ENCODE measurements at regions not wholly inside any gene's neighbourhood (a gene's known extent, or its start where the extent isn't known, plus 50 kb on each side); places are given as distances from the start of the nearest gene placed in this dataset.
A peak's percentile ranks its signal among the peaks of the same experiment; 100 is the strongest.
"Not testable (repeated sequence)": the region's sequence is repeated elsewhere in the genome, so short reads cannot be mapped to it uniquely, and the experiment has no call there.

GRCh38 chr1:70717211-70717610 is 306.1 kb downstream of the CTH start:
- Histone ChIP-seq H3K4me1 (no peaks in the 10 kb centered on the region), H3K36me3 (replicated peaks) (no peaks in the 10 kb centered on the region), H3K27me3 (ENCODE audit: low read depth) (no peaks in the 10 kb centered on the region), H3K4me3 (no peak overlapping the region), H3K9me3 (no peaks in the 10 kb centered on the region)
- in situ Hi-C loops (cut with MboI; ENCODE audit: low sequenced_read_pairs) = no loop called here
- DNase-seq (ENCODE audit: low spot score in 2 of 2) = no peak

- DNase-seq (ENCODE audit: low spot score in 2 of 2) = no peak
- H3K9me3 ChIP-seq = no peaks in the 10 kb centered on the region
- no peaks in the 10 kb centered on the region for H3K27me3 ChIP-seq (ENCODE audit: low read depth)
- no peaks in the 10 kb centered on the region for H3K4me1 ChIP-seq
- H3K4me3 ChIP-seq = no peak overlapping the region
- in situ Hi-C loops (cut with MboI; ENCODE audit: low sequenced_read_pairs) = no loop called here
- no peaks in the 10 kb centered on the region for H3K36me3 ChIP-seq (replicated peaks)
Observed at GRCh38 chr1:70717656-70718055, 306.6 kb downstream of the CTH start.

GRCh38 chr1:70718086-70718630 is 307.1 kb downstream of the CTH start:
- H3K27me3 ChIP-seq (ENCODE audit: low read depth) = no peaks in the 10 kb centered on the region
- in situ Hi-C loops (cut with MboI; ENCODE audit: low sequenced_read_pairs) = no loop called here
- H3K4me1 ChIP-seq = no peaks in the 10 kb centered on the region
- no peaks in the 10 kb centered on the region for H3K36me3 ChIP-seq (replicated peaks)
- no peak overlapping the region for H3K4me3 ChIP-seq
- no peaks in the 10 kb centered on the region for H3K9me3 ChIP-seq
- DNase-seq (ENCODE audit: low spot score in 2 of 2) = no peak

- DNase-seq (ENCODE audit: low spot score in 2 of 2) = no peak
- Histone ChIP-seq H3K9me3 (no peaks in the 10 kb centered on the region), H3K4me1 (no peaks in the 10 kb centered on the region), H3K27me3 (ENCODE audit: low read depth) (no peaks in the 10 kb centered on the region), H3K4me3 (no peak overlapping the region), H3K36me3 (replicated peaks) (no peaks in the 10 kb centered on the region; the same call in 1 of the 2 replicates)
- in situ Hi-C loops (cut with MboI; ENCODE audit: low sequenced_read_pairs) = no loop called here
Observed at GRCh38 chr1:70719154-70719553, 308.1 kb downstream of the CTH start.

GRCh38 chr1:70720109-70720508 is 309.0 kb downstream of the CTH start:
- H3K36me3 ChIP-seq (replicated peaks) = no peaks in the 10 kb centered on the region; the same call in 1 of the 2 replicates
- DNase-seq (ENCODE audit: low spot score in 2 of 2) = no peak
- H3K27me3 ChIP-seq (ENCODE audit: low read depth) = no peaks in the 10 kb centered on the region
- H3K9me3 ChIP-seq = peaks cover under 1% of the 10 kb centered on the region; the same call in 1 of the 2 replicates
- no peaks in the 10 kb centered on the region for H3K4me1 ChIP-seq
- in situ Hi-C loops (cut with MboI; ENCODE audit: low sequenced_read_pairs) = no loop called here
- no peak overlapping the region for H3K4me3 ChIP-seq

- in situ Hi-C loops (cut with MboI; ENCODE audit: low sequenced_read_pairs) = no loop called here
- H3K36me3 ChIP-seq (replicated peaks) = no peaks in the 10 kb centered on the region; the same call in 1 of the 2 replicates
- H3K4me1 ChIP-seq = no peaks in the 10 kb centered on the region
- H3K9me3 ChIP-seq = peaks cover 3% of the 10 kb centered on the region; the same call in 1 of the 2 replicates
- H3K4me3 ChIP-seq = no peak overlapping the region
- no peak for DNase-seq (ENCODE audit: low spot score in 2 of 2)
- no peaks in the 10 kb centered on the region for H3K27me3 ChIP-seq (ENCODE audit: low read depth)
Observed at GRCh38 chr1:70720521-70720920, 309.5 kb downstream of the CTH start.

- in situ Hi-C loops (cut with MboI; ENCODE audit: low sequenced_read_pairs) = no loop called here
Observed at GRCh38 chr1:70727886-70728489, 316.9 kb downstream of the CTH start.

GRCh38 chr1:70736518-70736917 is 311.1 kb downstream of the PTGER3 start:
- H3K4me1 ChIP-seq; H3K9me3 ChIP-seq; H3K36me3 ChIP-seq (replicated peaks); H3K27me3 ChIP-seq (ENCODE audit: low read depth); in situ Hi-C loops (cut with MboI; ENCODE audit: low sequenced_read_pairs); H3K4me3 ChIP-seq; DNase-seq (ENCODE audit: low spot score in 2 of 2): not testable (repeated sequence)

More at GRCh38 chr1:70727886-70728489, 316.9 kb downstream of the CTH start:
- H3K9me3 ChIP-seq = peaks cover 3% of the 10 kb centered on the region; the same call in 1 of the 2 replicates
- H3K27me3 ChIP-seq (ENCODE audit: low read depth) = no peaks in the 10 kb centered on the region
- H3K36me3 ChIP-seq (replicated peaks) = no peaks in the 10 kb centered on the region; the same call in 1 of the 2 replicates
- H3K4me1 ChIP-seq = no peaks in the 10 kb centered on the region; the same call in 1 of the 2 replicates
- peak in 1 of 2 experiments; percentile 43 for DNase-seq (ENCODE audit: low spot score in 2 of 2)
- no peak overlapping the region for H3K4me3 ChIP-seq

- no peak overlapping the region for H3K4me3 ChIP-seq
- H3K27me3 ChIP-seq (ENCODE audit: low read depth) = no peaks in the 10 kb centered on the region
- no peaks in the 10 kb centered on the region for H3K9me3 ChIP-seq
- H3K36me3 ChIP-seq (replicated peaks) = no peaks in the 10 kb centered on the region
- in situ Hi-C loops (cut with MboI; ENCODE audit: low sequenced_read_pairs) = no loop called here
- no peaks in the 10 kb centered on the region for H3K4me1 ChIP-seq
- DNase-seq (ENCODE audit: low spot score in 2 of 2) = no peak
Observed at GRCh38 chr1:70737125-70737524, 310.5 kb downstream of the PTGER3 start.

- Histone ChIP-seq H3K36me3 (replicated peaks) (no peaks in the 10 kb centered on the region), H3K4me1 (no peaks in the 10 kb centered on the region), H3K4me3 (no peak overlapping the region), H3K9me3 (no peaks in the 10 kb centered on the region), H3K27me3 (ENCODE audit: low read depth) (no peaks in the 10 kb centered on the region)
- DNase-seq (ENCODE audit: low spot score in 2 of 2) = no peak
- in situ Hi-C loops (cut with MboI; ENCODE audit: low sequenced_read_pairs) = no loop called here
Observed at GRCh38 chr1:70738624-70739023, 309.0 kb downstream of the PTGER3 start.

- H3K27me3 ChIP-seq (ENCODE audit: low read depth) = no peaks in the 10 kb centered on the region
- no peaks in the 10 kb centered on the region for H3K4me1 ChIP-seq
- H3K36me3 ChIP-seq (replicated peaks) = no peaks in the 10 kb centered on the region; the same call in 1 of the 2 replicates
- peaks cover 8% of the 10 kb centered on the region for H3K9me3 ChIP-seq
- H3K4me3 ChIP-seq = no peak overlapping the region
- in situ Hi-C loops (cut with MboI; ENCODE audit: low sequenced_read_pairs) = no loop called here
- peak; percentile 18 to 26 for DNase-seq (ENCODE audit: low spot score in 2 of 2)
Observed at GRCh38 chr1:70745199-70745598, 302.4 kb downstream of the PTGER3 start.

GRCh38 chr1:70746062-70746461 is 301.6 kb downstream of the PTGER3 start:
- H3K4me1 ChIP-seq; H3K36me3 ChIP-seq (replicated peaks); in situ Hi-C loops (cut with MboI; ENCODE audit: low sequenced_read_pairs); DNase-seq (ENCODE audit: low spot score in 2 of 2); H3K4me3 ChIP-seq; H3K27me3 ChIP-seq (ENCODE audit: low read depth): not testable (repeated sequence)
- peaks cover 11% of the 10 kb centered on the region for H3K9me3 ChIP-seq

GRCh38 chr1:70747123-70747522 is 300.5 kb downstream of the PTGER3 start:
- H3K36me3 ChIP-seq (replicated peaks); DNase-seq (ENCODE audit: low spot score in 2 of 2); H3K4me1 ChIP-seq; in situ Hi-C loops (cut with MboI; ENCODE audit: low sequenced_read_pairs); H3K27me3 ChIP-seq (ENCODE audit: low read depth); H3K4me3 ChIP-seq: not testable (repeated sequence)
- H3K9me3 ChIP-seq = peaks cover 11% of the 10 kb centered on the region

GRCh38 chr1:70751676-70752287 is 295.8 kb downstream of the PTGER3 start:
- H3K9me3 ChIP-seq; H3K27me3 ChIP-seq (ENCODE audit: low read depth); H3K4me3 ChIP-seq; H3K36me3 ChIP-seq (replicated peaks); DNase-seq (ENCODE audit: low spot score in 2 of 2); in situ Hi-C loops (cut with MboI; ENCODE audit: low sequenced_read_pairs); H3K4me1 ChIP-seq: not testable (repeated sequence)

Data from HAP-1 (cell line).